H1 (cell line): ENCODE measurements at regions not wholly inside any gene's neighbourhood (a gene's known extent, or its start where the extent isn't known, plus 50 kb on each side); places are given as distances from the start of the nearest gene placed in this dataset.

Experiments
- CTCF ChIA-PET: fragments of 300-600 bp; sonication (Branson Sonifier 250); formaldehyde crosslinking; loops from one replicate; lab custom pipeline; 2021; ENCODE audit not compliant: partially characterized antibody; lab: Charles Lee
- POLR2A ChIA-PET: fragments of 300-600 bp; sonication (Branson Sonifier 250); formaldehyde crosslinking; loops from one replicate; lab custom pipeline; 2021; ENCODE audit warnings: inconsistent platforms; ENCODE audit not compliant: partially characterized antibody; lab: Charles Lee
- DNase-seq, 2 experiments: peaks; one replicate each; pipeline versions ENCODE4 v3.0.0 to v3.0.0-alpha.2; 2010 to 2022; ENCODE audit warnings: low spot score in 2 of 2, low read depth in 1 of 2, mixed read lengths in 1 of 2
- FAIRE-seq: peaks from 2 replicates; lab custom pipeline; 2011; peaks lifted over from hg19 to GRCh38; lab: Jason Lieb, UNC
- H2AFZ ChIP-seq: 2 replicates; pipeline ENCODE4 v1.8.1; 2012; ENCODE audit warnings: low read length, inconsistent platforms
- H2AK5ac ChIP-seq: 2 replicates; pipeline ENCODE4 v1.6.1; 2013; ENCODE audit warnings: low read depth, low read length
- H2BK120ac ChIP-seq: replicated peaks from 2 replicates; pipeline ENCODE3; 2013; ENCODE audit warnings: low read depth, low read length, inconsistent platforms
- H2BK12ac ChIP-seq: 2 replicates; pipeline ENCODE4 v1.6.1; 2013; ENCODE audit warnings: low read depth, low read length
- H2BK15ac ChIP-seq: 2 replicates; pipeline ENCODE4 v1.6.1; 2013; ENCODE audit warnings: low read length
- H2BK20ac ChIP-seq: 2 replicates; pipeline ENCODE4 v1.6.1; 2013; ENCODE audit warnings: low read length
- H2BK5ac ChIP-seq: 2 replicates; pipeline ENCODE4 v1.6.1; 2013; ENCODE audit warnings: low read depth, low read length
- H3K14ac ChIP-seq: 2 replicates; pipeline ENCODE4 v1.6.1; 2013; ENCODE audit warnings: inconsistent platforms; ENCODE audit not compliant: insufficient read length
- H3K18ac ChIP-seq: 2 replicates; pipeline ENCODE4 v1.6.1; 2013; ENCODE audit warnings: low read length; ENCODE audit errors: extremely low read depth
- H3K23ac ChIP-seq: 2 replicates; pipeline ENCODE4 v1.6.1; 2013; ENCODE audit warnings: inconsistent platforms; ENCODE audit not compliant: insufficient read length
- H3K23me2 ChIP-seq: 2 replicates; pipeline ENCODE4 v1.6.1; 2013; ENCODE audit warnings: low read depth, low read length
- H3K27ac ChIP-seq: 2 replicates; pipeline ENCODE4 v1.6.1; 2011; ENCODE audit warnings: low read depth, low read length, inconsistent platforms
- H3K27me3 ChIP-seq, 4 experiments: replicated peaks in 1 of 4; 1 replicate in 1 of 4; 2 replicates in 3 of 4; pipeline versions ENCODE4 v1.6.1 to v1.8.1; 2011 to 2013; ENCODE audit warnings: low read length in 3 of 4, mild to moderate bottlenecking in 3 of 4, inconsistent platforms in 2 of 4, mixed read lengths in 2 of 4, moderate library complexity in 1 of 4; ENCODE audit not compliant: control insufficient read depth in 3 of 4, insufficient read depth in 3 of 4; ENCODE audit errors: extremely low read depth in 1 of 4
- H3K36me3 ChIP-seq, 4 experiments: 2 replicates each; pipeline versions ENCODE4 v1.6.1 to v1.8.1; 2011 to 2013; ENCODE audit warnings: mild to moderate bottlenecking in 4 of 4, low read length in 3 of 4, moderate library complexity in 2 of 4, control low read depth in 1 of 4, inconsistent platforms in 1 of 4; ENCODE audit not compliant: insufficient read depth in 4 of 4, control insufficient read depth in 2 of 4
- H3K4ac ChIP-seq: replicated peaks from 2 replicates; pipeline ENCODE3; 2013; ENCODE audit warnings: low read length, low read depth, mixed read lengths, inconsistent platforms; ENCODE audit not compliant: insufficient read length
- H3K4me1 ChIP-seq, 4 experiments: replicated peaks in 1 of 4; 1 replicate in 1 of 4; 2 replicates in 3 of 4; pipeline versions ENCODE4 v1.6.1 to v1.8.1; 2011 to 2013; ENCODE audit warnings: low read length in 3 of 4, inconsistent platforms in 2 of 4, mixed read lengths in 1 of 4; ENCODE audit not compliant: insufficient read depth in 4 of 4, control insufficient read depth in 3 of 4
- H3K4me2 ChIP-seq, 2 experiments: 2 replicates each; pipeline versions ENCODE4 v1.6.1 to v1.8.1; 2011 to 2013; ENCODE audit warnings: low read depth in 2 of 2, low read length in 2 of 2, control low read depth in 1 of 2, inconsistent platforms in 1 of 2, mild to moderate bottlenecking in 1 of 2; ENCODE audit not compliant: insufficient read depth in 1 of 2
- H3K4me3 ChIP-seq, 4 experiments: fragments of 200-600, 300-600 bp in 1 of 4; sonication (generic), shearing (Covaris generic), sonication (Bioruptor Twin) in 1 of 4; 2 replicates each; pipeline versions ENCODE4 v1.5.1 to v1.8.1; 2011 to 2016; ENCODE audit warnings: low read length in 4 of 4, low read depth in 3 of 4, control low read depth in 2 of 4, inconsistent platforms in 2 of 4, mild to moderate bottlenecking in 2 of 4, mixed read lengths in 1 of 4, moderate library complexity in 1 of 4; ENCODE audit not compliant: insufficient read depth in 2 of 4; ENCODE audit errors: extremely low read depth in 1 of 4
- H3K56ac ChIP-seq: replicated peaks from 2 replicates; pipeline ENCODE3; 2013; ENCODE audit warnings: low read depth, mild to moderate bottlenecking, mixed read lengths, low read length, inconsistent platforms; ENCODE audit not compliant: insufficient read length
- H3K79me1 ChIP-seq: 2 replicates; pipeline ENCODE4 v1.6.1; 2013; ENCODE audit warnings: low read depth, low read length, control low read depth
- H3K79me2 ChIP-seq, 2 experiments: 2 replicates each; pipeline versions ENCODE4 v1.6.1 to v1.8.1; 2012 to 2013; ENCODE audit warnings: low read length in 2 of 2, mild to moderate bottlenecking in 2 of 2, inconsistent platforms in 1 of 2; ENCODE audit not compliant: insufficient read depth in 2 of 2, control insufficient read depth in 1 of 2
- H3K9ac ChIP-seq, 4 experiments: replicated peaks in 1 of 4; 1 replicate in 1 of 4; 2 replicates in 3 of 4; pipeline versions ENCODE4 v1.6.1 to v1.8.1; 2011 to 2013; ENCODE audit warnings: low read depth in 3 of 4, low read length in 3 of 4, control low read depth in 2 of 4, mild to moderate bottlenecking in 2 of 4, moderate library complexity in 2 of 4, inconsistent platforms in 1 of 4; ENCODE audit errors: extremely low read depth in 1 of 4
- H3K9me3 ChIP-seq, 2 experiments: 2 replicates each; pipeline versions ENCODE4 v1.6.1 to v1.8.1; 2012 to 2013; ENCODE audit warnings: mild to moderate bottlenecking in 2 of 2, moderate library complexity in 2 of 2, control low read depth in 1 of 2, inconsistent platforms in 1 of 2, low read depth in 1 of 2, low read length in 1 of 2, mixed read lengths in 1 of 2; ENCODE audit not compliant: insufficient read depth in 2 of 2
- H4K20me1 ChIP-seq, 2 experiments: replicated peaks in 1 of 2; 2 replicates each; pipeline versions ENCODE3 to v1.8.1; 2011 to 2013; ENCODE audit warnings: inconsistent platforms in 2 of 2, low read length in 2 of 2, mild to moderate bottlenecking in 1 of 2; ENCODE audit not compliant: insufficient read depth in 2 of 2, control insufficient read depth in 1 of 2
- H4K5ac ChIP-seq: 2 replicates; pipeline ENCODE4 v1.6.1; 2013; ENCODE audit warnings: low read length, low read depth, mixed read lengths, inconsistent platforms; ENCODE audit not compliant: insufficient read length
- H4K8ac ChIP-seq: 2 replicates; pipeline ENCODE4 v1.8.0; 2013; ENCODE audit warnings: mild to moderate bottlenecking, moderate library complexity, low read length, inconsistent platforms; ENCODE audit not compliant: insufficient read depth; ENCODE audit errors: extremely low read depth
- H4K91ac ChIP-seq: replicated peaks from 2 replicates; pipeline ENCODE3; 2013; ENCODE audit warnings: low read length, mixed read lengths, inconsistent platforms; ENCODE audit not compliant: insufficient read length
- NRF1 ChIP-seq: IDR thresholded peaks from 2 replicates; pipeline ENCODE4 v1.6.1; 2011; ENCODE audit warnings: mild to moderate bottlenecking, low read depth, low read length, improper control_type of control experiment
- RXRA ChIP-seq: IDR thresholded peaks from 2 replicates; pipeline ENCODE4 v1.6.1; 2011; ENCODE audit warnings: low read depth, mild to moderate bottlenecking, low read length, moderate library complexity; ENCODE audit not compliant: insufficient read depth
- SIN3A ChIP-seq, 2 experiments: IDR thresholded peaks in 1 of 2; conservative IDR thresholded peaks in 1 of 2; 2 replicates each; pipeline ENCODE4 v1.6.1; 2011 to 2012; ENCODE audit warnings: low read length in 2 of 2, improper control_type of control experiment in 1 of 2, low read depth in 1 of 2, mild to moderate bottlenecking in 1 of 2
- TCF12 ChIP-seq: IDR thresholded peaks from 2 replicates; pipeline ENCODE4 v1.6.1; 2011; ENCODE audit warnings: low read depth, mild to moderate bottlenecking, low read length
- WGBS, 2 experiments: shearing (Covaris generic) in 1 of 2; methylation state at CpG; one replicate each; pipeline versions ENCODE4 v1.1.6 to v1.1.7; 2013 to 2015; ENCODE audit warnings: low lambda C conversion rate in 2 of 2, mixed read lengths in 2 of 2, inconsistent platforms in 1 of 2, low coverage in 1 of 2, missing lambda C conversion rate in 1 of 2; ENCODE audit not compliant: insufficient replicate concordance in 2 of 2, insufficient coverage in 1 of 2, insufficient read length in 1 of 2; ENCODE audit errors: extremely low coverage in 1 of 2, missing lambda C conversion rate in 1 of 2; 5-methylcytosine and 5-hydroxymethylcytosine counted together

DNA sequence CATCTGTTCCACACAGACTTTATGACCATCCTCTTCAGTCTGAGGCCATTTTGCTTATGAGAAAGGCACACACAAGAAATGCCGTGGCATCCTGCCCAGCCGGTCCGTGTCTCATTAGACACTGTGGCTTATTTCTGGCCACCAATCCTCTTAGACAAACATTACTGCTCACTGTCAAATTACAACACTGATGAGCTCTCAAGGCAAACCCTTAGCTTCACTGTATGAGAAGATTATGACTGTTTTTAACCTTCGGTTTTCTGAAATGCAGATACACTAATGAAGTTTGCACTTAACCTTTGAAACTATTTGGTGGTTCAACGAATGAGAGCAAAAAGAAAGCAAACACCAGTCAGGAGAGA is 50.5 kb upstream of the DST start:
- Histone ChIP-seq H2BK120ac (no peak overlapping the region), H3K9me3 (no peaks in the 10 kb centered on the region), H2AFZ (no peak overlapping the region), H4K5ac (no peak overlapping the region), H3K4ac (no peak overlapping the region), H3K27me3 (no peaks in the 10 kb centered on the region), H2BK5ac (no peak overlapping the region), H3K9ac (no peak overlapping the region), H3K23ac (no peak overlapping the region), H3K4me3 (no peak overlapping the region), H3K4me1 (no peaks in the 10 kb centered on the region), H4K91ac (no peak overlapping the region), H3K14ac (no peak overlapping the region), H3K36me3 (no peaks in the 10 kb centered on the region; a peak in 1 of 8 replicates), H4K20me1 (peaks cover 0 to 2% of the 10 kb centered on the region in 2 experiments), H2BK15ac (no peak overlapping the region), H2AK5ac (no peak overlapping the region), H3K27ac (no peak overlapping the region), H4K8ac (no peak overlapping the region), H2BK12ac (no peak overlapping the region), H3K4me2 (no peak overlapping the region), H3K79me2 (no peaks in the 10 kb centered on the region), H3K18ac (no peak overlapping the region), H3K79me1 (no peaks in the 10 kb centered on the region), H2BK20ac (no peak overlapping the region), H3K23me2 (no peaks in the 10 kb centered on the region), H3K56ac (no peak overlapping the region)
- WGBS, 2 experiments, result 93% methylated on average over 5 of the region's 5 CpGs; no CpG with 5 or more reads in 1 of the 2 experiments
- DNase-seq (no peak), FAIRE-seq (no peak)
- ChIA-PET CTCF (interaction anchor here (0.9 to 2.7 kb wide), 6 partner anchors 9 to 262 kb away, joined by 3 to 10 read pairs (median 4); no protein-coding TSS in a partner anchor), POLR2A (no interaction called here)
- no peak for TF ChIP-seq TCF12
- TF ChIP-seq SIN3A (conservative IDR thresholded peaks at IDR 0.05 in 1 of 2, IDR thresholded peaks at IDR 0.05 in 1 of 2; ENCODE audit: low read depth in 1 of 2, low read length in 2 of 2), result no peak
- TF ChIP-seq RXRA, result no peak
- no peak for TF ChIP-seq NRF1
